ENCODE measurements at regions not wholly inside any gene's neighbourhood (a gene's known extent, or its start where the extent isn't known, plus 50 kb on each side); places are given as distances from the start of the nearest gene placed in this dataset.

GRCh38 chr6:51415501-51415900 is 596.8 kb downstream of the TFAP2B start:
- no peak for TF ChIP-seq GATA2 (IDR thresholded peaks at IDR 0.05; ENCODE audit: low read depth, low read length)
- no peak for TF ChIP-seq GATA3 (IDR thresholded peaks at IDR 0.05; ENCODE audit: low read depth, low read length)

GRCh38 chr6:51429017-51429712 is 610.5 kb downstream of the TFAP2B start:
- TF ChIP-seq GATA2 (IDR thresholded peaks at IDR 0.05; ENCODE audit: low read depth, low read length) (no peak), GATA3 (IDR thresholded peaks at IDR 0.05; ENCODE audit: low read depth, low read length) (no peak)

- TF ChIP-seq GATA3 (IDR thresholded peaks at IDR 0.05; ENCODE audit: low read depth, low read length) = no peak
- TF ChIP-seq GATA2 (IDR thresholded peaks at IDR 0.05; ENCODE audit: low read depth, low read length) = no peak
Observed at GRCh38 chr6:51430589-51430988, 611.9 kb downstream of the TFAP2B start.

- TF ChIP-seq GATA2 (IDR thresholded peaks at IDR 0.05; ENCODE audit: low read depth, low read length) = no peak
- TF ChIP-seq GATA3 (IDR thresholded peaks at IDR 0.05; ENCODE audit: low read depth, low read length) = no peak
Observed at GRCh38 chr6:51432481-51432880, 613.8 kb downstream of the TFAP2B start.

- TF ChIP-seq GATA3 (IDR thresholded peaks at IDR 0.05; ENCODE audit: low read depth, low read length) (no peak), GATA2 (IDR thresholded peaks at IDR 0.05; ENCODE audit: low read depth, low read length) (no peak)
Observed at GRCh38 chr6:51450248-51450957, 631.7 kb downstream of the TFAP2B start.

- TF ChIP-seq GATA3 (IDR thresholded peaks at IDR 0.05; ENCODE audit: low read depth, low read length) = no peak
- no peak for TF ChIP-seq GATA2 (IDR thresholded peaks at IDR 0.05; ENCODE audit: low read depth, low read length)
Observed at GRCh38 chr6:51450958-51451357, 632.3 kb downstream of the TFAP2B start.

- TF ChIP-seq GATA2 (IDR thresholded peaks at IDR 0.05; ENCODE audit: low read depth, low read length) (no peak), GATA3 (IDR thresholded peaks at IDR 0.05; ENCODE audit: low read depth, low read length) (no peak)
Observed at GRCh38 chr6:51456282-51456681, 631.1 kb downstream of the PKHD1 start.

- TF ChIP-seq GATA2 (IDR thresholded peaks at IDR 0.05; ENCODE audit: low read depth, low read length) = no peak
- TF ChIP-seq GATA3 (IDR thresholded peaks at IDR 0.05; ENCODE audit: low read depth, low read length) = no peak
Observed at GRCh38 chr6:51459958-51460357, 627.5 kb downstream of the PKHD1 start.

GRCh38 chr6:51462896-51463295 is 624.5 kb downstream of the PKHD1 start:
- TF ChIP-seq GATA2 (IDR thresholded peaks at IDR 0.05; ENCODE audit: low read depth, low read length) (no peak), GATA3 (IDR thresholded peaks at IDR 0.05; ENCODE audit: low read depth, low read length) (no peak)

GRCh38 chr6:51463321-51463720 is 624.1 kb downstream of the PKHD1 start:
- TF ChIP-seq GATA2 (IDR thresholded peaks at IDR 0.05; ENCODE audit: low read depth, low read length) (no peak), GATA3 (IDR thresholded peaks at IDR 0.05; ENCODE audit: low read depth, low read length) (no peak)

- TF ChIP-seq GATA3 (IDR thresholded peaks at IDR 0.05; ENCODE audit: low read depth, low read length) (no peak), GATA2 (IDR thresholded peaks at IDR 0.05; ENCODE audit: low read depth, low read length) (no peak)
Observed at GRCh38 chr6:51464956-51465355, 622.5 kb downstream of the PKHD1 start.

- TF ChIP-seq GATA3 (IDR thresholded peaks at IDR 0.05; ENCODE audit: low read depth, low read length) = no peak
- TF ChIP-seq GATA2 (IDR thresholded peaks at IDR 0.05; ENCODE audit: low read depth, low read length) = no peak
Observed at GRCh38 chr6:51466427-51466826, 621.0 kb downstream of the PKHD1 start.

- TF ChIP-seq GATA2 (IDR thresholded peaks at IDR 0.05; ENCODE audit: low read depth, low read length) (no peak), GATA3 (IDR thresholded peaks at IDR 0.05; ENCODE audit: low read depth, low read length) (no peak)
Observed at GRCh38 chr6:51467231-51467952, 620.0 kb downstream of the PKHD1 start.

GRCh38 chr6:51468704-51469103 is 618.7 kb downstream of the PKHD1 start:
- no peak for TF ChIP-seq GATA2 (IDR thresholded peaks at IDR 0.05; ENCODE audit: low read depth, low read length)
- no peak for TF ChIP-seq GATA3 (IDR thresholded peaks at IDR 0.05; ENCODE audit: low read depth, low read length)

Data from SH-SY5Y (cell line).